Glomerular visceral epithelial cell (primary cell): ENCODE measurements at regions not wholly inside any gene's neighbourhood (a gene's known extent, or its start where the extent isn't known, plus 50 kb on each side); places are given as distances from the start of the nearest gene placed in this dataset.
"Not testable (repeated sequence)": the region's sequence is repeated elsewhere in the genome, so short reads cannot be mapped to it uniquely, and the experiment has no call there.

Source experiments
- DNase-seq: peaks from one replicate; pipeline ENCODE4 v3.0.0-alpha.2; 2016; ENCODE audit errors: extremely low spot score

GRCh38 chr17:5951912-5952311 is 118.3 kb upstream of the WSCD1 start:
- DNase-seq = no peak

- no peak for DNase-seq
These were observed 117.7 kb upstream of the WSCD1 start for GRCh38 chr17:5952518-5952917.

DNA sequence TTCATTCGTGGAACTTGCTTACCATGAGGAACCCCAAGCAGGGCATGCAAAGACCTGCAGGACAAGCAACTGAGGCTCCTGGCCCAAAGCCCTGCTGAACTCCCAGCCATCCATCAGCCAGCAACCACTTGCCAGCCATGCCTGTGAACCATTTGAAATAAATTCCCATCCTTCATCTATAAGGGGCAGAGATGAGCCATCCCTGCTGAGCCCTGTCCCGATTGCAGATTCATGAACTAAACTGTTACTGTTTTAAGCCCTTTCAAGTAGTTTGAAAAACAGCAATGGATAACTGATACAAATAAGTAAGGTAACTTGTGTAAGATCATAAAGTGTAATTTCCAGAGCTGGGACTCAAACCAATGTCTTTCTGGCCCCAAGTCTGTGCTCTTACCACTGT is 114.4 kb upstream of the WSCD1 start:
- DNase-seq = no peak

GRCh38 chr17:5958850-5959249 is 111.3 kb upstream of the WSCD1 start:
- no peak for DNase-seq

DNA sequence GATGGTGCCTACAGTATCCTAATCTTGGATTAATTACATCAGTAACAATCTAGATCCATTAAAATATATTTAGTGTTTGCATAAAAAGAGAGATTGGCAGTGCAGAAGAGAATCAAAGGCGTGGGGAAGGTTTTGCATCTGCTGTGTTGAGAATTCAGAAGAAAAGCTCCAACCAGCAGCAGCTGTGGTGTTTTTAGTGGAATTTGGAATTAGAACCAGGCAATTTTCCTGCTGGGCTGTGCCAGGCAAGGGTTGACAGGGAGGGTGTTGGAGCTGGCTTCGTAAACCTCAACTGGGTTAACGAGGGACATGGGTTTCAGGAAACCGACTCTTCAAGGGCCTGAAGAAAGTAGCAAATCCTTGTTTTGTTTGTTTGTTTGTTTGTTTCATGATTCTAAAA is 107.8 kb upstream of the WSCD1 start:
- no peak for DNase-seq

- no peak for DNase-seq
These were observed 98.2 kb upstream of the WSCD1 start for GRCh38 chr17:5971969-5972368.

DNA sequence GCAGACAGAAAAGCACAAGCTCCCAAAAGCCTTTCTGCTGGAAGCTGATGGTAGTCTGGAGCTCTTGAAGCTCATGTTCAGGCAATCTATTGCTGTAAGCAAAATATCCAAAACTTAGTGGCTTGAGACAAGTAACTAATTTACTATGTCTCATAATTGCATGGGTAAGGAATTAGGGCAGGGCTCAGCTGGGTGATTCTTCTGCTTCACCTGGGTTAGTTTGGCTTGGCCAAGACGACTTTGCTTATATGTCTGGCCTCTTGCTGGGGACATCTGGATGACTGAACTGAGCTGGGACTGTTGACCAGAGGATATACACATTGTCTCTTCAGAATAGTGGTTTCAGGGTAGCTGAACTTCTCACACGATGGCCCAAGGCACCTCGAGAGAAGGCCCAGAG is 96.8 kb upstream of the WSCD1 start:
- no peak for DNase-seq

GRCh38 chr17:5975661-5976060 is 94.5 kb upstream of the WSCD1 start:
- DNase-seq = no peak

- no peak for DNase-seq
These were observed 93.9 kb upstream of the WSCD1 start for GRCh38 chr17:5976251-5976650.

- DNase-seq = no peak
These were observed 91.7 kb upstream of the WSCD1 start for GRCh38 chr17:5978496-5978895.

DNA sequence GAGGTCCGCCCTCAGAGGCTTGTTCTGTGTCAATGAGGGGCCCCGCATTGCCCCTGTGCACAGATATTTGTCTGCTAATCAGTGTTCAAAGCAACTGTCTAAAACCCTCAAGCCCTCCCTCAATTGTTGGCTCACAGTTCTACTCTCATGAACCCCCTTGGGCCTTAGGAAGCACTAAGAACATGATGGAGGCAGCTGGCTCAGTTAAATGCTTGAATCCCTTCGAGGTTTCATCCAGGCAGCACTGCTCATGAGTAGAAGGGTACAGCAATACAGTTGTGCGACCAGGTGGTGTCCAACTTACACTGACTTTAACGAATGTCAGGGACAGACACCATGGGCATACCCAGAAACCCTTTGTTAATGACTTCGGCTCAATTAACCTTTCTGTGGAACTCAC is 89.2 kb upstream of the WSCD1 start:
- DNase-seq = no peak

- no peak for DNase-seq
These were observed 83.5 kb upstream of the WSCD1 start for GRCh38 chr17:5986644-5987043.

GRCh38 chr17:6000426-6000825 is 69.8 kb upstream of the WSCD1 start:
- DNase-seq = no peak

DNA sequence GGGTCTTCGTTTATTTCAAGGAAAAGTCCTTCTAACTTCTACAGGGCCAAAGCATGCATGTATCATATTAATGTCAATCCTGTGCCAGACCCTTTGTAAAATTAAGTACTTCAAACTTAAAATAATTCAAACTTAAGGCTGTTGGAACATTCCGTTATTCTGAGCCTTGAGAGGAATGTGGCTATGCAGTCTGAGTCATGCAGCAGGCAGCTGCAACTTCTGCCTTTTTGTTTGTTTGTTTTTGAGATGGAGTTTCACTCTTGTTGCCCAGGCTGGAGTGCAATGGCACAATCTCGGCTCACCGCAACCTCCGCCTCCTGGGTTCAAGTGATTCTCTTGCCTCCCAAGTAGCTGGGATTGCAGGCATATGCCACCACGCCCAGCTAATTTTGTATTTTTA is 67.0 kb upstream of the WSCD1 start:
- not testable (repeated sequence) for DNase-seq

- no peak for DNase-seq
These were observed 64.2 kb upstream of the WSCD1 start for GRCh38 chr17:6005939-6006338.

DNA sequence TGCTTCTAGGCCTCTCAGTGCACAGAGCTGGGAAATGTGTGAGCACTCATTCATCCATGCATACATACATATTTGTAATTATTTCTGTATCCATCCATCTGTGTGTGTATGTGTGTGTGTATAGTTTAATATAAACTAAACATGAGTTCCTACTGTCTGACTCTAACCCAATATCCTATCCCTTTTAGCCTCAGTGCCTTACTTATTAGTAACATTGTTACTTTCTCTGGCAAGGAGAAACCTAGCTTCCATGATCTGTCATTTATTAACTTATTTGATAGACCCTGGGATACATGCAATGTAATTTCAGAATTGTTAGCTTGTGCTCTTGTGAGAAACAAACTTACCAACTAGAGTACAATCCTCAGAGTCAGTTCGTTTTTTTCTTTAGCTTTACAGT is 59.0 kb upstream of the WSCD1 start:
- no peak for DNase-seq

DNA sequence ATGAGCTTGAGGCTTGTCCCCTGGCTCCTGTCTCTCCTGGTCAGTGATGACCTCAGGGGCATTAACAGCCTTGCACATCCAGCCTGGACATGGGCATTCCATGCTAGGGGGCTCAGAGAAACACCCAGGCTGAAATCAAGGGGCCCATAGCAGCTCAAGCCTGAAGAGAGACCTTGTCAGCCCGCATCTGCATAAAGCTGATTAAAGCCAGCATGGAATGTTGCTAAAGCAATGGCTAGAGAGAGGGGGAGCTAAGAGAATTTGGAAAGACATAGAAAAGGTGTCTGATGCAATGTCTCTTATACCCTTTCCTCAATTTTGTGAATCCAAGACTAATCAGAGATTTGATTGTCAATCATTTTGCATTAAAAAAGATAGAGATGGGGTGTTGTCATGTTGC is 51.4 kb upstream of the WSCD1 start:
- DNase-seq = no peak

GRCh38 chr17:6019959-6020358 is 50.2 kb upstream of the WSCD1 start:
- no peak for DNase-seq

GRCh38 chr17:6020376-6021010 is 49.7 kb upstream of the WSCD1 start:
- DNase-seq = no peak
